HepG2 (cell line): ENCODE measurements at regions not wholly inside any gene's neighbourhood (a gene's known extent, or its start where the extent isn't known, plus 50 kb on each side); places are given as distances from the start of the nearest gene placed in this dataset.

Experiments used
- FOXM1 ChIP-seq: sonication (generic); formaldehyde crosslinking; IDR thresholded peaks from 2 replicates; pipeline ENCODE4 v1.5.0; 2020; ENCODE audit warnings: missing genetic modification reagents
- IKZF4 ChIP-seq: sonication (generic); formaldehyde crosslinking; IDR thresholded peaks from 2 replicates; pipeline ENCODE4 v1.5.1; 2020; ENCODE audit warnings: borderline replicate concordance, mild to moderate bottlenecking, low read depth, missing genetic modification reagents; ENCODE audit errors: not compliant biosample characterization
- SETDB1 ChIP-seq: sonication (generic); formaldehyde crosslinking; IDR thresholded peaks from 2 replicates; pipeline ENCODE4 v1.5.1; 2020; ENCODE audit warnings: missing genetic modification reagents, mild to moderate bottlenecking, borderline replicate concordance
- ZBTB7A ChIP-seq: sonication (generic); formaldehyde crosslinking; IDR thresholded peaks from 2 replicates; pipeline ENCODE4 v1.8.0; 2022; ENCODE audit warnings: mild to moderate bottlenecking, missing genetic modification reagents
- TF ChIP-seq, protein P1 (sequence below): IDR thresholded peaks from 2 replicates; pipeline ENCODE4 v1.6.1; 2016; ENCODE audit warnings: low read depth, missing genetic modification reagents, missing compliant biosample characterization
- TF ChIP-seq, protein P2 (sequence below): IDR thresholded peaks from 2 replicates; pipeline ENCODE4 v1.6.1; 2012; ENCODE audit warnings: inconsistent platforms

DNA sequence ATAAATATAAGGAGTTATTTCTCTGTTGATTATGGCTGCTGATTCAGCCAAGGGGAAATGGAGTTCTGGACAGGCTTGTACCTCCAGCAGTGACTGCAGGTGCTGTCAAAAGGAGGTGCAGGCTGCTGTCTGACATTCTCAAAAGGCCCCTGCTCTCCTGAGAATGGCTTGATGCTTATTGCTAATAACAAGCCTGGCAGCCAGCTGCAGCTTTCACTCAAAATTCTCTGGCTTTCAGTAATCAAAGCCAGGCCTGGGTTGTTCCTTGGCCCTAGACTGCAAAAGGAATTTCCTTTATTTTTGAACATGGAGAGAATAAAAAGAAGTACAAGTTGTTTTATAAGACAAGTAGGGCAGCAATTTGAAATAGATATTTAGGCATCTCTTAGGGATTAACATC lies 575.9 kb downstream of the MID1IP1 start:
- TF ChIP-seq FOXM1 (CRISPR knock-in tag) (no peak), SETDB1 (no peak), IKZF4 (no peak), ZBTB7A (CRISPR knock-in tag) (no peak)
- TF ChIP-seq, protein P1, sequence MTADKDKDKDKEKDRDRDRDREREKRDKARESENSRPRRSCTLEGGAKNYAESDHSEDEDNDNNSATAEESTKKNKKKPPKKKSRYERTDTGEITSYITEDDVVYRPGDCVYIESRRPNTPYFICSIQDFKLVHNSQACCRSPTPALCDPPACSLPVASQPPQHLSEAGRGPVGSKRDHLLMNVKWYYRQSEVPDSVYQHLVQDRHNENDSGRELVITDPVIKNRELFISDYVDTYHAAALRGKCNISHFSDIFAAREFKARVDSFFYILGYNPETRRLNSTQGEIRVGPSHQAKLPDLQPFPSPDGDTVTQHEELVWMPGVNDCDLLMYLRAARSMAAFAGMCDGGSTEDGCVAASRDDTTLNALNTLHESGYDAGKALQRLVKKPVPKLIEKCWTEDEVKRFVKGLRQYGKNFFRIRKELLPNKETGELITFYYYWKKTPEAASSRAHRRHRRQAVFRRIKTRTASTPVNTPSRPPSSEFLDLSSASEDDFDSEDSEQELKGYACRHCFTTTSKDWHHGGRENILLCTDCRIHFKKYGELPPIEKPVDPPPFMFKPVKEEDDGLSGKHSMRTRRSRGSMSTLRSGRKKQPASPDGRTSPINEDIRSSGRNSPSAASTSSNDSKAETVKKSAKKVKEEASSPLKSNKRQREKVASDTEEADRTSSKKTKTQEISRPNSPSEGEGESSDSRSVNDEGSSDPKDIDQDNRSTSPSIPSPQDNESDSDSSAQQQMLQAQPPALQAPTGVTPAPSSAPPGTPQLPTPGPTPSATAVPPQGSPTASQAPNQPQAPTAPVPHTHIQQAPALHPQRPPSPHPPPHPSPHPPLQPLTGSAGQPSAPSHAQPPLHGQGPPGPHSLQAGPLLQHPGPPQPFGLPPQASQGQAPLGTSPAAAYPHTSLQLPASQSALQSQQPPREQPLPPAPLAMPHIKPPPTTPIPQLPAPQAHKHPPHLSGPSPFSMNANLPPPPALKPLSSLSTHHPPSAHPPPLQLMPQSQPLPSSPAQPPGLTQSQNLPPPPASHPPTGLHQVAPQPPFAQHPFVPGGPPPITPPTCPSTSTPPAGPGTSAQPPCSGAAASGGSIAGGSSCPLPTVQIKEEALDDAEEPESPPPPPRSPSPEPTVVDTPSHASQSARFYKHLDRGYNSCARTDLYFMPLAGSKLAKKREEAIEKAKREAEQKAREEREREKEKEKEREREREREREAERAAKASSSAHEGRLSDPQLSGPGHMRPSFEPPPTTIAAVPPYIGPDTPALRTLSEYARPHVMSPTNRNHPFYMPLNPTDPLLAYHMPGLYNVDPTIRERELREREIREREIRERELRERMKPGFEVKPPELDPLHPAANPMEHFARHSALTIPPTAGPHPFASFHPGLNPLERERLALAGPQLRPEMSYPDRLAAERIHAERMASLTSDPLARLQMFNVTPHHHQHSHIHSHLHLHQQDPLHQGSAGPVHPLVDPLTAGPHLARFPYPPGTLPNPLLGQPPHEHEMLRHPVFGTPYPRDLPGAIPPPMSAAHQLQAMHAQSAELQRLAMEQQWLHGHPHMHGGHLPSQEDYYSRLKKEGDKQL (CRISPR knock-in tag), result no peak
- TF ChIP-seq, protein P2, sequence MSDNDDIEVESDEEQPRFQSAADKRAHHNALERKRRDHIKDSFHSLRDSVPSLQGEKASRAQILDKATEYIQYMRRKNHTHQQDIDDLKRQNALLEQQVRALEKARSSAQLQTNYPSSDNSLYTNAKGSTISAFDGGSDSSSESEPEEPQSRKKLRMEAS, result no peak
